ENCODE measurements at regions not wholly inside any gene's neighbourhood (a gene's known extent, or its start where the extent isn't known, plus 50 kb on each side); places are given as distances from the start of the nearest gene placed in this dataset.

DNA sequence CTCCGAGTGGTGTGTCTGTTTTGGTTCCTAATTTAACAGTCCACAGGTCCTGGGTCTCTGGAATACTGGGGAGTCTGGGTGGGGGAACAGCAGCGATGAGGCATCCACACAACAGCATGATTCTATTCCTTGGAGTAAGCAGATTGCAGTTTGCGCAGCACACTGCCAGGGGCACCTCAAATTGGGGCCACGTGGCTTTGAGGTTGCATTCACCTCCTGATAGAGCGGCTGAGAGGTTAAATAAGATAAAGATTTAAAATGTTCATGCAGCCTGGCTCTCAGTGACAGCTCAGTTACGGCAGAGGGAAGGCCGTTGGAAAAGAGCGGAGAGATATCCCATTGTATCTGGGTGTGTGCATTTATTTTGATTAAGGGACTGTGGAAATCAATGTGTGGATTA, 202.3 kb downstream of the ASB1 start:
- Histone ChIP-seq H3K4me2 (ENCODE audit: low read depth, low read length, poor library complexity, severe bottlenecking) (no peak overlapping the region), H3K27ac (ENCODE audit: low read depth, low read length) (no peak overlapping the region), H4K20me1 (ENCODE audit: low read depth, low read length) (no peaks in the 10 kb centered on the region), H3K9me3 (ENCODE audit: insufficient read depth, low read length) (no peaks in the 10 kb centered on the region), H3K79me2 (ENCODE audit: insufficient read depth, low read length) (no peaks in the 10 kb centered on the region), H3K9me2 (replicated peaks; ENCODE audit: insufficient read depth, low read length) (no peaks in the 10 kb centered on the region), H3K36me3 (ENCODE audit: low read length) (no peaks in the 10 kb centered on the region), H3K4me3 (ENCODE audit: insufficient read depth, low read length, poor library complexity, severe bottlenecking) (no peak overlapping the region), H3K9ac (ENCODE audit: low read length) (no peak overlapping the region), H3F3A (ENCODE audit: insufficient read depth) (no peaks in the 10 kb centered on the region), H3K27me3 (ENCODE audit: low read length) (no peaks in the 10 kb centered on the region), H2AFZ (ENCODE audit: low read depth, low read length, severe bottlenecking) (no peak overlapping the region)
- TF ChIP-seq EZH2phosphoT487 (conservative IDR thresholded peaks at IDR 0.05; ENCODE audit: low read length) = no peak
- TF ChIP-seq, protein P1, sequence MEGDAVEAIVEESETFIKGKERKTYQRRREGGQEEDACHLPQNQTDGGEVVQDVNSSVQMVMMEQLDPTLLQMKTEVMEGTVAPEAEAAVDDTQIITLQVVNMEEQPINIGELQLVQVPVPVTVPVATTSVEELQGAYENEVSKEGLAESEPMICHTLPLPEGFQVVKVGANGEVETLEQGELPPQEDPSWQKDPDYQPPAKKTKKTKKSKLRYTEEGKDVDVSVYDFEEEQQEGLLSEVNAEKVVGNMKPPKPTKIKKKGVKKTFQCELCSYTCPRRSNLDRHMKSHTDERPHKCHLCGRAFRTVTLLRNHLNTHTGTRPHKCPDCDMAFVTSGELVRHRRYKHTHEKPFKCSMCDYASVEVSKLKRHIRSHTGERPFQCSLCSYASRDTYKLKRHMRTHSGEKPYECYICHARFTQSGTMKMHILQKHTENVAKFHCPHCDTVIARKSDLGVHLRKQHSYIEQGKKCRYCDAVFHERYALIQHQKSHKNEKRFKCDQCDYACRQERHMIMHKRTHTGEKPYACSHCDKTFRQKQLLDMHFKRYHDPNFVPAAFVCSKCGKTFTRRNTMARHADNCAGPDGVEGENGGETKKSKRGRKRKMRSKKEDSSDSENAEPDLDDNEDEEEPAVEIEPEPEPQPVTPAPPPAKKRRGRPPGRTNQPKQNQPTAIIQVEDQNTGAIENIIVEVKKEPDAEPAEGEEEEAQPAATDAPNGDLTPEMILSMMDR (IDR thresholded peaks at IDR 0.05; ENCODE audit: insufficient read depth, low read length, poor library complexity, severe bottlenecking) = no peak

DNA sequence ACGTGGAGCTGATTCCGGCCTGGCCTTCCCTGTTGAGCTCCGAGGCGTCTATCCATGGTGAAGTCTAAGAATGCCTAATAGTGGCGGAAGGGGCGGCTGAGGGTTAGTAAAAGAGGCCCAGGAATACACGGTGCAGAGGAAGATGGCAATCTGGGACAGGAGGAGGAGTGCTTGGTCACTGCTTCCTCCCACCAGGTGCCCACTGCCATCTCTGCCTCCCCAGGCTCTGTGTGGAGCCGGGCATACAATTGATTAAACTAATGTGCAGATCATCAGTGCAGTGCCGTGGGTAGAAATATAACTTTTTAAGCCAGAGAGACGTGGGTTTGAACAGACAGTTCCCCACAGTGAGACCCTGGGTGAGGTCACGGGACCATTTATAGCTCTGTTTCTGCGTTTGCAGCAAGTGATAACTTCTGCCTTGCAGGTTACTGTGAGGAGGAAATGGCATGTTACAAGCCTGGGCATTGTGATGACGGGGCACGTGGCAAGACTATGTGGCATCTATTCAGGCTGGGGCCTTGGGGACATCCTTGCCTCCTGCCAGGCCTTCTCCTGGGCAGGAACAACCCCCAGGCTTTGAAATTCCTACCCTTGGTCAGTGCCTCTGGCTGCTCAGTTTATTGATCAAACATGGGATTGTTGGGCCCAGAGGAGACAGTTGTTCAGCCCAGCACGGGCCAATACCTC, 204.9 kb downstream of the ASB1 start:
- no peak overlapping the region for H2AFZ ChIP-seq (ENCODE audit: low read depth, low read length, severe bottlenecking)
- no peaks in the 10 kb centered on the region for H3F3A ChIP-seq (ENCODE audit: insufficient read depth)
- no peaks in the 10 kb centered on the region for H3K79me2 ChIP-seq (ENCODE audit: insufficient read depth, low read length)
- no peaks in the 10 kb centered on the region for H3K9me3 ChIP-seq (ENCODE audit: insufficient read depth, low read length)
- no peaks in the 10 kb centered on the region for H3K9me2 ChIP-seq (replicated peaks; ENCODE audit: insufficient read depth, low read length)
- H3K27me3 ChIP-seq (ENCODE audit: low read length) = no peaks in the 10 kb centered on the region
- H3K36me3 ChIP-seq (ENCODE audit: low read length) = no peaks in the 10 kb centered on the region
- H4K20me1 ChIP-seq (ENCODE audit: low read depth, low read length) = no peaks in the 10 kb centered on the region
- no peak overlapping the region for H3K4me3 ChIP-seq (ENCODE audit: insufficient read depth, low read length, poor library complexity, severe bottlenecking)
- no peak overlapping the region for H3K9ac ChIP-seq (ENCODE audit: low read length)
- no peak overlapping the region for H3K27ac ChIP-seq (ENCODE audit: low read depth, low read length)
- H3K4me2 ChIP-seq (ENCODE audit: low read depth, low read length, poor library complexity, severe bottlenecking) = no peak overlapping the region
- TF ChIP-seq, protein P1 (IDR thresholded peaks at IDR 0.05; ENCODE audit: insufficient read depth, low read length, poor library complexity, severe bottlenecking) = no peak
- no peak for TF ChIP-seq EZH2phosphoT487 (conservative IDR thresholded peaks at IDR 0.05; ENCODE audit: low read length)

DNA sequence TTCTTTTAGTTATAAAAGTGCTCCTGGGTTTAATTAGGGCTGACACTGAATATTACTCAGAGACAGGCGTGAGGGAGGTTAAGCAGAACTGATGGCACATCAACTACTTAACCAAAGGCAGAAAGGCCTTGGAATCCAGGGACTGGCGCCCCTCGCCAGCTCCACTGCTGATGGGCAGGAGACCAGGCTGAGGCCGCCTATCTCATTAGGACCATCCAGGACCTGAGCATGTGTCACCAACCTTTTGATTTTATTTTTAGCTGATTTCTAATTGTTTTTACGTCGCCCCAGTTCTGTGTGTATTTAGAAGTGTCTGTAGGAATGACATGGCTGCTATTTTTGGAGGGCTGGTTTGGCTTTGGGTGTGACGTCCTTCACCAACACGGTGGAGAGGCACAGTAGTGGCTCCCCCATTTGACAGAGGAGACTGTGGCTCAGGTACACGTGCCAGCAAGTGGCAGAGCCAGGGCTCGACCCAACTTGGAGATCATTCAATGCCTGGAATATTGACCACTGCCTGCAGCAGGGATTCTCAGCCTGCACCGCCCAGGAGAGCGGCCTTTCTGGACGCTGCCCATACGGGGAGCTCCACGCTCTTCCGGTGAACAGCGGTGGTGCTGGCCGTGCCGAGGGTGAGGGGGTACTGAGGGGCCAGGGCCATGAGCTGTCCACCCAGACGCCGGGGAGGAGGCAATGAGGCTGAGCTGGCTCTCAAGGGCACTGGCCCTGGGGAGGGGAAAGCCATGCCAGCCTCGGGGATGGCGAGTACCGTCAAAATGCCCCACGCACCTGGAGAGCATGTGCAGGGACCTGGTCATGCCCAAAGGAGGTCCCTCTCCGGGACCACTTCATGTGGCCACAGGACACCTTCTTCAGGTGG, 205.7 kb downstream of the ASB1 start:
- Histone ChIP-seq H3K27me3 (ENCODE audit: low read length) (no peaks in the 10 kb centered on the region), H4K20me1 (ENCODE audit: low read depth, low read length) (no peaks in the 10 kb centered on the region), H2AFZ (ENCODE audit: low read depth, low read length, severe bottlenecking) (no peak overlapping the region), H3F3A (ENCODE audit: insufficient read depth) (no peaks in the 10 kb centered on the region), H3K9me3 (ENCODE audit: insufficient read depth, low read length) (no peaks in the 10 kb centered on the region), H3K9me2 (replicated peaks; ENCODE audit: insufficient read depth, low read length) (no peaks in the 10 kb centered on the region), H3K79me2 (ENCODE audit: insufficient read depth, low read length) (no peaks in the 10 kb centered on the region), H3K4me2 (ENCODE audit: low read depth, low read length, poor library complexity, severe bottlenecking) (no peak overlapping the region), H3K4me3 (ENCODE audit: insufficient read depth, low read length, poor library complexity, severe bottlenecking) (no peak overlapping the region), H3K36me3 (ENCODE audit: low read length) (no peaks in the 10 kb centered on the region), H3K27ac (ENCODE audit: low read depth, low read length) (no peak overlapping the region), H3K9ac (ENCODE audit: low read length) (no peak overlapping the region)
- TF ChIP-seq, protein P1 (IDR thresholded peaks at IDR 0.05; ENCODE audit: insufficient read depth, low read length, poor library complexity, severe bottlenecking) = no peak
- no peak for TF ChIP-seq EZH2phosphoT487 (conservative IDR thresholded peaks at IDR 0.05; ENCODE audit: low read length)
